Fibroblast of skin of right quadriceps (primary cell): ENCODE measurements at regions not wholly inside any gene's neighbourhood (a gene's known extent, or its start where the extent isn't known, plus 50 kb on each side); places are given as distances from the start of the nearest gene placed in this dataset.

ENCODE experiments used
- DNase-seq: peaks from one replicate; pipeline ENCODE4 v3.0.0-alpha.2; 2013

DNA sequence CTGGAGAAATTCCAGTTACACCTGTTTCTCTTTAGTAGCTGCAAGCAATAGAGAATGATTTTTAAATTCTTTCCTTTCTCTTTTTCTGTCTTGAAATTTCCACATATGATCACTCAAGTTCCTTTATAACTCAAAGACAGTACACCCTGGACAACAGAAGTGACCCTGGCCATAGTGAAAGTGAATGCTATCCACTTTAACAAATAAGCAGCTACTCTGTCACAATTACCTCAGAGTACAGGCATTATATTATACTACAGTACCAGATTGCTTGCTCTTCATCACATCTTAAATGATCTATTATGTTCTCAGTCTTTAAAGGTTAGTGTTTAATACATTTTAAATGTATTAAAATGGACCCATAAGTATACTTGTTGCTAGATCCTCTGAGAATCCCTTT is 136.2 kb downstream of the KLF12 start:
- no peak for DNase-seq

DNA sequence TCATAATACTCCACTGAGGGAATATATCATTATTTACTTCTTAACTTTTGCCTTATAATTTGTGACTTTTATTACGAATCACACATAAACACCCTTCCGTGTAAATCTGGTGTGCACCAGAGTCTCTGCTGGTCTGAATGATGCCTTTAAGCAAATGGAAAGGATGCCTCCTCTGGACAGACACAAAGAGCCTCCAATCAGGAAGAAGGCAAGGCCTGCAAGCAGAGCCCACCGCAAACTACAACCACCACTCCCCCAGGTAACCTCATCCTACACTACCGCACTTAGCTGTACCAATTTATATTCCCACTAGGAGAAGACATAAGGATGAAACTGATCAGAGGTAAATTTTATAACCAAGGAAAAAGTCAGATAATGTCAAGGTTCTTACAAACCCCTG is 137.6 kb downstream of the KLF12 start:
- DNase-seq, result no peak

GRCh38 chr13:73995736-73996135 is 138.5 kb downstream of the KLF12 start:
- no peak for DNase-seq

DNA sequence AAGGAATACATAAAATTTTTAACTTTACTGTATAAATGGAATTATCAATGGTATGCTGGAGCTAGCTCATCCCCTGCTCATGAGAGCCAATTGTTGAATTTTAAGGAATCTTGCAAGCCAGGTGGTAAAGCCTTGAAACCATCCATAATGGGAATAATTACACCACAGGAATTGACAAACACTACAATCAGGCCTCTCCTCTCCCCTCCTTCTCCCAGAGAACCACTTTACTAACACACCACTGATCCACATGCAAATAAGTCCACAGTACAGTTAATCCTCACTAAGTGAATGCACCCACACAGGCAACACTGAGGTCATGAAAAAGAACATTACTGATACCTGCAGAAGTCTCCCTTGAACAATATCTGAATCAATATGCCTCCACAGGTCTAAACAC is 140.5 kb downstream of the KLF12 start:
- DNase-seq, result no peak

DNA sequence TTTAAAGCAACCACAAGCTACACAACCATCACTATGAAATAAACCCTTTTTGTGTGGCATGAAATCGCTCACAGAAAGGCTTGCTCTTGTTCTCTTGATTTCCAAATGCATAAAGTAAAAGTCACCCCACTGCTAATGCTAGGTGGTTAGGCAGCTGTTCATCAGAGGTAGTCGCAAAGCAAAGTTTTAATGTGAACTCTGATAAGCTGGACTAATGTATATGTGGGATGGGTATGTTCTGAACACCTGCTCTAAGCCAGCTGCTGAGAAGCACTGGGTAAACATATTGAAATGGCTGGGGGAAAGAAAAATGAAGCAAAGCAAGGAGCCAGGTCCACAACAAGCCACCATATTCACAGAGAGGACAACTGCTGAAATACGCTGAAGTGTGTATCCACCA is 142.3 kb downstream of the KLF12 start:
- no peak for DNase-seq

GRCh38 chr13:73991384-73991783 is 142.8 kb downstream of the KLF12 start:
- no peak for DNase-seq

GRCh38 chr13:73989244-73989843 is 144.9 kb downstream of the KLF12 start:
- no peak for DNase-seq

DNA sequence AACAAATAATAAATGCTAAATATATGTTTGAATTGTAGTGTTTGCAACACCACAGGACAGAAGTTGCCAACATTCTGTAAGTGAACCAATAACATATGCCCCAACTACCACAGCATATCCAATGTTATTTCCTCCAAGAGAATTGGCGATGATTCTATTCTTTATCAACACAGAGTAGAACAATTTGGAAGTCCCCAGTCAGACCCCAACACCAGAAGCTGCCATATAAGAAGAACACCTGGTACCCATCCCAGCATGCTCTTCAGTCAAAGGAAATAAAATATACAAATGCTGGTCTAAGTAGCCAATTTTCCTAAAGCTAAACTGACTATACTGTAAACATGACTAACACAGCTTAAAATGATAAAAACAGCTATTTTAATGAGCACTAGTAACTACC is 145.7 kb downstream of the KLF12 start:
- no peak for DNase-seq

- no peak for DNase-seq
Observed at GRCh38 chr13:73987618-73988017, 146.6 kb downstream of the KLF12 start.

GRCh38 chr13:73985783-73986182 is 148.4 kb downstream of the KLF12 start:
- DNase-seq, result no peak

DNA sequence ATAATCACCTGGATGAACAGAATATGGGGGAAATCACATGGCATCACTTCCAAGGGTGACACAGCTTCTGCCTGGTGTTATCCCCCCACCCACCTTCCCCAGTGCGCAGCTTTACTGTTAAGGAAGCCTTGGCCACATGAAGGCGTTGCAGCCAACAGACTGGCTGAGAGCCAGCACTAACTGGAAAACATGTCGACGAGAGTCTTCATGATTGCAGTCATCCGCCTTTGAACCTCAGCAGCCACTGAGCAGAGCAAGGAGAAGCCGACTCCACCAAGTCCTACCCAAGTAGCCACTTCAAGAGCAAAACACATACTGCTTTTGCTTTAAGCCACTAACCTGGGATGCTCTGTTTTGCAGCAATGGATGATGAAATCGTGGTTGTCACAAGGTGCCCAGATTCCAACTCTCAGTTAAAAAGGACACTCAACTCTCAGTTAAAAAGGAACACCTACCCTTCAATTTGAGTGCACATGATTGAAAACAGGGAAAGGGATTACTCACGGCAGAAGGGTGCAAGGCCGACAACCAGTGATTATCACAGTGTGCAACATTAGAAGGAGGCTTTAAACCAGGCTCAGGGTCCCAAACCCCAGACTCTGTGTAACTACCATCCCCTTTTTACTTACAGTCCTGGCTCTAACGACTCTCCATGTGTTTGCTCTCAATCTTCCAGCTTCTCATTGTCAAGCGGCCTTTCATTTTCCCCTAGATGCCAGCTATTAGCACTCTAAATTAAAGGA is 149.1 kb downstream of the KLF12 start:
- DNase-seq, result peak; percentile 9

GRCh38 chr13:73984201-73984600 is 150.0 kb downstream of the KLF12 start:
- no peak for DNase-seq

- DNase-seq, result no peak
Observed at GRCh38 chr13:73983109-73983508, 151.1 kb downstream of the KLF12 start.

DNA sequence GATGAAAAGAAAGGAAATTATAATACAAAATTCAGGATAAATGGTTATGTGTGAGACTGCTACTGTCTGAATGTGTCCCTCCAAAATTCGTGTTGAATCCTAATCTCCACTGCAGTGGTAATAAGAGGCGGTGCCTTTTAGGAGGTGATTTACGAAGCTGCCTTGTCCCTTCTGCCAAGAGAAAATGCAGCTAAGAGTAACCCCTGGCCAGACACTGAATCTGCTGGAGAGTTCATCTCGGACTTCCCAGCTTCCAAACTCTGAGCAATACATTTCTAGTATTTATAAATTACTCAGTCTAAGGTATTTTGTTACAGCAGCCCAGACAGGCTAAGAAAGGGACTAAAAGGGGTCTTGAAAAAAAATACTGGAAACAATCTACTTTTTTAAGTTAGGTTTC is 152.6 kb downstream of the KLF12 start:
- DNase-seq, result peak; percentile 5

- no peak for DNase-seq
Observed at GRCh38 chr13:73975767-73976166, 158.4 kb downstream of the KLF12 start.

DNA sequence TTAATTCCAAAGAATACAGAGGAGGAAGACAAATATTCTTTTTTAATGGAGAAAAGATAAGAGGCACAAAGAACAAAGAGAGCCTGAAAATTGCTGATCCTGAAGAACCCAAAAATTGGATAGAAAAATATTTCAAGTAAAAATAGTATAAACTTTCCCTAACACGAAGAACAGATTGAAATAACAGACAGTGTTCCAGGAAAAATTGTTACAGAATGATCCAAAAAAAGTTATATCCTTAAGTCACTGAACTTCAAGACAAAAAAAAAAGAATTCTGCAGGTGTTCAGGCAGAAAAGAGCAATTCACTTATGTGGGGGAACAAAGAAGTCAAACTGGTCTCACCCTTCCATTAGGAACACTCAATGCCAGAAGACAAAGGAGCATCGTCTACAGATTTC is 160.2 kb downstream of the KLF12 start:
- DNase-seq, result no peak

- DNase-seq, result no peak
Observed at GRCh38 chr13:73973156-73973555, 161.0 kb downstream of the KLF12 start.

GRCh38 chr13:73972545-73972944 is 161.7 kb downstream of the KLF12 start:
- no peak for DNase-seq

DNA sequence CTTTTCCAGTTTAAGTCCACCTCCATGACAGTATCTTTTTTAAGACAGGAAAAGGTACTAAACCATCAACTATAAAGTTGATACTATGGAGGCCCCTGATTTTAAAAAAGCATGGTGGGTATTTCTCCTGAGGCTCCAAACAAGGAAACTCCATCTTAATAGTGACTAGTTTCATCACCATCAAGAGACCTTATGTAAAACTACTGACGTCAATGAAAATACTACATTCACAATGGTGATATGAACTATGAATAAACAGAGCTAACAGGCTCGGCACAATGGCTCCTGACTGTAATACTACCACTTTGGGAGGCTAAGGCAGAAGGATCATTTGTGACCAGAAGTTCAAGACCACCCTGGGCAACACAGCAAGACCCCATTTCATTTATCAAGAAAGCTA is 162.7 kb downstream of the KLF12 start:
- no peak for DNase-seq

- no peak for DNase-seq
Observed at GRCh38 chr13:73970421-73971055, 163.7 kb downstream of the KLF12 start.

GRCh38 chr13:73967397-73968165 is 166.6 kb downstream of the KLF12 start:
- no peak for DNase-seq

DNA sequence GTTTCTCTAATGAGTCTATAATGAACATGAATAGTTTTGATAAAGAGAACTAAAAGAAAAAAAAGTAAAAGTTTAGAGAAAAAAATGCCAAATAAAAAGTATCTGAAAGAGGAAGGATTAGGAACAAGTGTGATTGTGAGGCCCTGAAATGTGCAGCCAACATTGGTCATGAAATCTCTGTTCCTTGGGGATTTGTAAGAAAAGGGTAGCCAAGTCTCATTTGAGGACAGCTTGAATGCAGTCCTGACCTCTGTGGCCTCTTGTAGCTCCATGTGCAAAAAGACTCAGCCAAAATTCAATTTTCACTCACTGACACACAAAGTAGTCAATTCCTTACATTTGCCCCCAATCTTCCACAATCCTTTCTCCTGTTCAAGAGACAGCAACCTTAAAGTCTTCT is 167.9 kb downstream of the KLF12 start:
- no peak for DNase-seq

DNA sequence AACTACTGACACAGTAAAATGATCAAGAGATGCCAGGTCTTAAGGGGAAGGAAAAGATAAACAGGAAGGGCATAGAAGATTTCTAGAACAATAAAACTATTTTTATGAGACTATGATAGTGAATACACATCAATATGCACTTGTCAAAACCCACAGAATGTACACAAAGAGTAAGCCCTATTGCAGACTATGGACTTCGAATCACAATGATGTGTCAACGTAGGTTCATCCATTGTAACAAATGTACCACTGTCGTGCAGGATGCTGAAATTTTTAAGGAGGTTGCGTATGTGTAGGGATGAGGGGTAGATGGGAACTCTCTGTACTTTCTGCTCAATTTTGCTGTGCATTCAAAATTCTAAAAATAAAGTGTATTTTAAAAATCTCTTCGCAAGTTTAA is 171.9 kb downstream of the KLF12 start:
- DNase-seq, result no peak

- DNase-seq, result no peak
Observed at GRCh38 chr13:73961181-73961580, 173.0 kb downstream of the KLF12 start.
